Peyer's patch (tissue), 4 donors: ENCODE measurements at regions not wholly inside any gene's neighbourhood (a gene's known extent, or its start where the extent isn't known, plus 50 kb on each side); places are given as distances from the start of the nearest gene placed in this dataset.

Experiments used
- POLR2A ChIP-seq, 2 donors: fragments of 450-650 bp; IDR thresholded peaks; one replicate each; pipeline ENCODE4 v1.5.1; 2017; ENCODE audit warnings: antibody characterized with exemption in 2 of 2, mild to moderate bottlenecking in 2 of 2, moderate library complexity in 2 of 2
- TF ChIP-seq, protein P1 (sequence below), 6 experiments: fragments of 450-650 bp in 4 of 6; fragments of 200-600 bp in 2 of 6; sonication (generic) in 1 of 6; IDR thresholded peaks; one replicate each; pipeline ENCODE4 v1.5.1; 2017 to 2019; ENCODE audit warnings: antibody characterized with exemption in 6 of 6, mild to moderate bottlenecking in 3 of 6, moderate library complexity in 1 of 6

GRCh38 chr9:78691542-78691941 lies 394.6 kb downstream of the PSAT1 start:
- TF ChIP-seq, protein P1, sequence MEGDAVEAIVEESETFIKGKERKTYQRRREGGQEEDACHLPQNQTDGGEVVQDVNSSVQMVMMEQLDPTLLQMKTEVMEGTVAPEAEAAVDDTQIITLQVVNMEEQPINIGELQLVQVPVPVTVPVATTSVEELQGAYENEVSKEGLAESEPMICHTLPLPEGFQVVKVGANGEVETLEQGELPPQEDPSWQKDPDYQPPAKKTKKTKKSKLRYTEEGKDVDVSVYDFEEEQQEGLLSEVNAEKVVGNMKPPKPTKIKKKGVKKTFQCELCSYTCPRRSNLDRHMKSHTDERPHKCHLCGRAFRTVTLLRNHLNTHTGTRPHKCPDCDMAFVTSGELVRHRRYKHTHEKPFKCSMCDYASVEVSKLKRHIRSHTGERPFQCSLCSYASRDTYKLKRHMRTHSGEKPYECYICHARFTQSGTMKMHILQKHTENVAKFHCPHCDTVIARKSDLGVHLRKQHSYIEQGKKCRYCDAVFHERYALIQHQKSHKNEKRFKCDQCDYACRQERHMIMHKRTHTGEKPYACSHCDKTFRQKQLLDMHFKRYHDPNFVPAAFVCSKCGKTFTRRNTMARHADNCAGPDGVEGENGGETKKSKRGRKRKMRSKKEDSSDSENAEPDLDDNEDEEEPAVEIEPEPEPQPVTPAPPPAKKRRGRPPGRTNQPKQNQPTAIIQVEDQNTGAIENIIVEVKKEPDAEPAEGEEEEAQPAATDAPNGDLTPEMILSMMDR (IDR thresholded peaks at IDR 0.05): no peak
- no peak for TF ChIP-seq POLR2A (IDR thresholded peaks at IDR 0.05)
